ENCODE measurements at regions not wholly inside any gene's neighbourhood (a gene's known extent, or its start where the extent isn't known, plus 50 kb on each side); places are given as distances from the start of the nearest gene placed in this dataset.

GRCh38 chr15:31494786-31495185 lies 168.2 kb downstream of the KLF13 start:
- Histone ChIP-seq H3K27me3 (ENCODE audit: control insufficient read depth, insufficient read depth, low read length) (no peaks in the 10 kb centered on the region), H3K4me1 (ENCODE audit: control insufficient read depth, extremely low read depth, insufficient read depth, low read length) (no peaks in the 10 kb centered on the region), H4K20me1 (ENCODE audit: control insufficient read depth, extremely low read depth, insufficient read depth, low read length) (no peaks in the 10 kb centered on the region), H2AFZ (ENCODE audit: low read length) (no peak overlapping the region), H3K9ac (ENCODE audit: insufficient read depth, low read length) (no peak overlapping the region), H3K4me3 (replicated peaks in 1 of 4; ENCODE audit: control extremely low read depth in 1 of 4, insufficient read depth in 1 of 4, low read depth in 3 of 4, low read length in 4 of 4) (no peak overlapping the region), H3K36me3 (ENCODE audit: control insufficient read depth, insufficient read depth, low read length) (no peaks in the 10 kb centered on the region), H3K9me3 (ENCODE audit: control insufficient read depth, insufficient read depth, low read depth, low read length) (no peaks in the 10 kb centered on the region), H3K27ac (ENCODE audit: insufficient read depth, low read length) (no peak overlapping the region), H3K4me2 (ENCODE audit: extremely low read depth, insufficient read depth, low read length) (no peak overlapping the region), H3K79me2 (ENCODE audit: control insufficient read depth, insufficient read depth, low read length) (no peaks in the 10 kb centered on the region)
- DNase-seq (ENCODE audit: low read depth in 2 of 2), result no peak
- TF ChIP-seq EZH2 (IDR thresholded peaks at IDR 0.05; ENCODE audit: low read length, missing control alignments) (no peak), CTCF (conservative IDR thresholded peaks at IDR 0.05 in 1 of 2, IDR thresholded peaks at IDR 0.05 in 1 of 2; ENCODE audit: low read depth in 1 of 2, low read length in 2 of 2) (no peak)

GRCh38 chr15:31495281-31495680 lies 168.6 kb downstream of the KLF13 start:
- Histone ChIP-seq H3K4me1 (ENCODE audit: control insufficient read depth, extremely low read depth, insufficient read depth, low read length) (no peaks in the 10 kb centered on the region), H2AFZ (ENCODE audit: low read length) (no peak overlapping the region), H3K4me2 (ENCODE audit: extremely low read depth, insufficient read depth, low read length) (no peak overlapping the region), H3K4me3 (replicated peaks in 1 of 4; ENCODE audit: control extremely low read depth in 1 of 4, insufficient read depth in 1 of 4, low read depth in 3 of 4, low read length in 4 of 4) (no peak overlapping the region), H3K27ac (ENCODE audit: insufficient read depth, low read length) (no peak overlapping the region), H3K9ac (ENCODE audit: insufficient read depth, low read length) (no peak overlapping the region), H3K79me2 (ENCODE audit: control insufficient read depth, insufficient read depth, low read length) (no peaks in the 10 kb centered on the region), H3K27me3 (ENCODE audit: control insufficient read depth, insufficient read depth, low read length) (no peaks in the 10 kb centered on the region), H3K36me3 (ENCODE audit: control insufficient read depth, insufficient read depth, low read length) (no peaks in the 10 kb centered on the region), H4K20me1 (ENCODE audit: control insufficient read depth, extremely low read depth, insufficient read depth, low read length) (no peaks in the 10 kb centered on the region), H3K9me3 (ENCODE audit: control insufficient read depth, insufficient read depth, low read depth, low read length) (no peaks in the 10 kb centered on the region)
- no peak for DNase-seq (ENCODE audit: low read depth in 2 of 2)
- TF ChIP-seq CTCF (conservative IDR thresholded peaks at IDR 0.05 in 1 of 2, IDR thresholded peaks at IDR 0.05 in 1 of 2; ENCODE audit: low read depth in 1 of 2, low read length in 2 of 2), result no peak
- TF ChIP-seq EZH2 (IDR thresholded peaks at IDR 0.05; ENCODE audit: low read length, missing control alignments), result no peak

GRCh38 chr15:31497838-31498237 lies 171.2 kb downstream of the KLF13 start:
- no peak overlapping the region for H3K4me2 ChIP-seq (ENCODE audit: extremely low read depth, insufficient read depth, low read length)
- no peak overlapping the region for H3K4me3 ChIP-seq (replicated peaks in 1 of 4; ENCODE audit: control extremely low read depth in 1 of 4, insufficient read depth in 1 of 4, low read depth in 3 of 4, low read length in 4 of 4)

More at GRCh38 chr15:31497838-31498237, 171.2 kb downstream of the KLF13 start:
- Histone ChIP-seq H3K27me3 (ENCODE audit: control insufficient read depth, insufficient read depth, low read length) (no peaks in the 10 kb centered on the region), H3K9ac (ENCODE audit: insufficient read depth, low read length) (no peak overlapping the region), H4K20me1 (ENCODE audit: control insufficient read depth, extremely low read depth, insufficient read depth, low read length) (no peaks in the 10 kb centered on the region), H3K9me3 (ENCODE audit: control insufficient read depth, insufficient read depth, low read depth, low read length) (no peaks in the 10 kb centered on the region), H3K79me2 (ENCODE audit: control insufficient read depth, insufficient read depth, low read length) (no peaks in the 10 kb centered on the region), H3K27ac (ENCODE audit: insufficient read depth, low read length) (no peak overlapping the region), H2AFZ (ENCODE audit: low read length) (no peak overlapping the region), H3K4me1 (ENCODE audit: control insufficient read depth, extremely low read depth, insufficient read depth, low read length) (no peaks in the 10 kb centered on the region), H3K36me3 (ENCODE audit: control insufficient read depth, insufficient read depth, low read length) (no peaks in the 10 kb centered on the region)
- TF ChIP-seq EZH2 (IDR thresholded peaks at IDR 0.05; ENCODE audit: low read length, missing control alignments), result no peak
- TF ChIP-seq CTCF (conservative IDR thresholded peaks at IDR 0.05 in 1 of 2, IDR thresholded peaks at IDR 0.05 in 1 of 2; ENCODE audit: low read depth in 1 of 2, low read length in 2 of 2), result no peak
- no peak for DNase-seq (ENCODE audit: low read depth in 2 of 2)
